Esophagus muscularis mucosa (tissue), 4 donors: ENCODE measurements at regions not wholly inside any gene's neighbourhood (a gene's known extent, or its start where the extent isn't known, plus 50 kb on each side); places are given as distances from the start of the nearest gene placed in this dataset.

Experiments
- DNase-seq: peaks from one replicate; pipeline ENCODE4 v3.0.0-alpha.2; 2017; ENCODE audit errors: extremely low spot score
- H3K27ac ChIP-seq, 4 donors: fragments of 200-600 bp; sonication (generic); replicated peaks in 1 of 4; 1 replicate in 3 of 4; 2 replicates in 1 of 4; pipeline ENCODE4 v1.5.1; 2016 to 2019; ENCODE audit warnings: mild to moderate bottlenecking in 1 of 4
- H3K27me3 ChIP-seq, 4 donors: fragments of 200-600 bp; sonication (generic); one replicate each; pipeline versions ENCODE4 v1.5.1 to v1.6.0; 2016 to 2019
- H3K36me3 ChIP-seq, 4 donors: fragments of 200-600 bp; sonication (generic); one replicate each; pipeline ENCODE4 v1.5.1; 2016 to 2019
- H3K4me1 ChIP-seq, 4 donors: fragments of 200-600 bp; sonication (generic); one replicate each; pipeline ENCODE4 v1.5.1; 2016 to 2019
- H3K4me3 ChIP-seq, 4 donors: fragments of 200-600 bp; sonication (generic); 1 replicate in 2 of 4; 2 replicates in 2 of 4; pipeline ENCODE4 v1.5.1; 2016 to 2019; ENCODE audit warnings: mild to moderate bottlenecking in 4 of 4, moderate library complexity in 1 of 4
- H3K9me3 ChIP-seq, 4 donors: fragments of 200-600 bp; sonication (generic); 1 replicate in 3 of 4; 2 replicates in 1 of 4; pipeline ENCODE4 v1.5.1; 2016 to 2019
- EP300 ChIP-seq: sonication (generic); formaldehyde crosslinking; IDR thresholded peaks from one replicate; pipeline ENCODE4 v1.6.1; 2017; ENCODE audit warnings: antibody characterized with exemption
- POLR2A ChIP-seq: fragments of 450-650 bp; IDR thresholded peaks from one replicate; pipeline ENCODE4 v1.6.1; 2017; ENCODE audit warnings: antibody characterized with exemption, moderate library complexity, mild to moderate bottlenecking, low read depth
- POLR2AphosphoS5 ChIP-seq, 2 donors: sonication (generic); formaldehyde crosslinking; IDR thresholded peaks; one replicate each; pipeline ENCODE4 v1.6.1; 2017; ENCODE audit warnings: antibody characterized with exemption in 2 of 2
- WGBS: methylation state at CpG from one replicate; pipeline ENCODE4 v1.1.5; 2018; 5-methylcytosine and 5-hydroxymethylcytosine counted together
- intact Hi-C: fragments of 100-400 bp; cut with DNase I; formaldehyde crosslinking; loops from one replicate; pipeline ENCODE4 v1.15.1; 2023
- TF ChIP-seq, protein P1 (sequence below), 3 experiments: fragments of 200-600 bp in 2 of 3; fragments of 450-650 bp in 1 of 3; sonication (generic) in 2 of 3; IDR thresholded peaks; one replicate each; pipeline ENCODE4 v1.5.1; 2017 to 2019; ENCODE audit warnings: antibody characterized with exemption in 3 of 3, mild to moderate bottlenecking in 2 of 3, moderate library complexity in 1 of 3

- Histone ChIP-seq H3K27me3 (no peaks in the 10 kb centered on the region), H3K4me1 (no peaks in the 10 kb centered on the region), H3K36me3 (no peaks in the 10 kb centered on the region), H3K27ac (no peak overlapping the region), H3K9me3 (peaks cover 0 to 5% (median 0%) of the 10 kb centered on the region in 4 donors), H3K4me3 (no peak overlapping the region)
- peak; percentile 83 for DNase-seq
- 86% methylated on average over 3 of the region's 3 CpGs for WGBS
- TF ChIP-seq POLR2AphosphoS5 (IDR thresholded peaks at IDR 0.05) (no peak), POLR2A (no peak), EP300 (no peak)
- TF ChIP-seq, protein P1, sequence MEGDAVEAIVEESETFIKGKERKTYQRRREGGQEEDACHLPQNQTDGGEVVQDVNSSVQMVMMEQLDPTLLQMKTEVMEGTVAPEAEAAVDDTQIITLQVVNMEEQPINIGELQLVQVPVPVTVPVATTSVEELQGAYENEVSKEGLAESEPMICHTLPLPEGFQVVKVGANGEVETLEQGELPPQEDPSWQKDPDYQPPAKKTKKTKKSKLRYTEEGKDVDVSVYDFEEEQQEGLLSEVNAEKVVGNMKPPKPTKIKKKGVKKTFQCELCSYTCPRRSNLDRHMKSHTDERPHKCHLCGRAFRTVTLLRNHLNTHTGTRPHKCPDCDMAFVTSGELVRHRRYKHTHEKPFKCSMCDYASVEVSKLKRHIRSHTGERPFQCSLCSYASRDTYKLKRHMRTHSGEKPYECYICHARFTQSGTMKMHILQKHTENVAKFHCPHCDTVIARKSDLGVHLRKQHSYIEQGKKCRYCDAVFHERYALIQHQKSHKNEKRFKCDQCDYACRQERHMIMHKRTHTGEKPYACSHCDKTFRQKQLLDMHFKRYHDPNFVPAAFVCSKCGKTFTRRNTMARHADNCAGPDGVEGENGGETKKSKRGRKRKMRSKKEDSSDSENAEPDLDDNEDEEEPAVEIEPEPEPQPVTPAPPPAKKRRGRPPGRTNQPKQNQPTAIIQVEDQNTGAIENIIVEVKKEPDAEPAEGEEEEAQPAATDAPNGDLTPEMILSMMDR (IDR thresholded peaks at IDR 0.05): no peak
- intact Hi-C loops: no loop called here
These were observed 363.6 kb upstream of the CHD6 start for GRCh38 chr20:41981746-41982145.

GRCh38 chr20:41978875-41979274 lies 360.7 kb upstream of the CHD6 start:
- Histone ChIP-seq H3K27me3 (no peaks in the 10 kb centered on the region), H3K36me3 (no peaks in the 10 kb centered on the region), H3K4me3 (no peak overlapping the region), H3K4me1 (no peaks in the 10 kb centered on the region), H3K9me3 (no peaks in the 10 kb centered on the region), H3K27ac (no peak overlapping the region)
- intact Hi-C loops: no loop called here
- WGBS: 93% methylated on average over 4 of the region's 4 CpGs
- no peak for TF ChIP-seq POLR2A
- peak; percentile 91 for DNase-seq

DNA sequence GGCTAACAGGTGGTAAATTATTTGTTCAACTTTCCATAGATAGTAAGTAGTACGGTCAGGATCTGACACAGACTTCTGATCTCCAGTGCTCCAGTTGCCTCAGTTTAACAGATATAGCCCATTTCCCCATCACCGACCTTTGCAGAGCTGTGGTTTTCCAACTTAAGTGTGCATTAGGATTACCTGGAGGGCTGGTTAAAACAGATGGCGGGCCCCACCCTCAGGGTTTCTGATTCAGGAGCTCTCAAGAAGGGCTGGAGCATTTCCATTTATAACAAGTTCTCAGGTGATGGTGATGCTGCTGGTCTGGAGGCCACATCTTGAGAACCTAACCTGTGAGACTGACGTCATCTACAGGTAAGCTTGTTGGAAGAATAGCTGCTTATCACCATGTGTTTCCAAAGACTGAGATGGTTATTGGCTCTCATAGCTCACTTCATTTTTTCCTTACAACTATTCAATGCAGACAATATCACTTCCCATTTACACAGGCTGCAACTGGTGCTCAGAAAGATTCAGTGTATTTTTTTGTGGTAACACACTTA lies 360.1 kb upstream of the CHD6 start:
- 94% methylated on average over 3 of the region's 4 CpGs for WGBS
- TF ChIP-seq POLR2A (no peak), EP300 (no peak), POLR2AphosphoS5 (IDR thresholded peaks at IDR 0.05) (no peak)
- TF ChIP-seq, protein P1 (IDR thresholded peaks at IDR 0.05): no peak
- no peaks in the 10 kb centered on the region for H3K4me1 ChIP-seq
- DNase-seq: peak; percentile 82
- intact Hi-C loops: no loop called here
- H3K36me3 ChIP-seq: no peaks in the 10 kb centered on the region
- H3K27ac ChIP-seq: no peak overlapping the region
- H3K9me3 ChIP-seq: no peaks in the 10 kb centered on the region
- no peak overlapping the region for H3K4me3 ChIP-seq
- no peaks in the 10 kb centered on the region for H3K27me3 ChIP-seq

DNA sequence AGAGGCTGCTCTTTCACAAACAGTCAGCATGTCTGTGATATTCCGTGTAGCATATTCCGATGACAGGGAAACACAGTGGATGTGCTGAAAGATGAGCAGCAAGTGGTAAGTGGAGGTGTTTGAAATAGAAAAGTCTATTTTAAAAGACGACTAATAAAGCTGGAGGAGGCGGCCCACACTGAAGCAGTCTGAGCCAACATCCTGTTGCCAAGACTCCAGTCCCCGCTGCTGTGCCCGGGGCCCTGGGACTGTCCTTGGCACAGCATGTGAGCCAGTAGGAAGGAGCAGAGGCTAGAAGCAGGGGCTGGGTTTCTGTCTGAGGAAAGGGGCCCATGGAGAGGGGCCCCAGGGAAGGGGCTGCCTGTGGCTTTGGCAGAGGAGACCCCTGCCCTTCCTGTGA lies 351.5 kb upstream of the CHD6 start:
- WGBS: 13% methylated on average over 6 of the region's 6 CpGs
- no peak for DNase-seq
- Histone ChIP-seq H3K27ac (no peak overlapping the region), H3K4me1 (no peaks in the 10 kb centered on the region), H3K4me3 (no peak overlapping the region), H3K27me3 (peaks cover 0 to 10% (median 0%) of the 10 kb centered on the region in 4 donors), H3K36me3 (no peaks in the 10 kb centered on the region), H3K9me3 (peaks cover 0 to 5% (median 0%) of the 10 kb centered on the region in 4 donors)
- TF ChIP-seq POLR2A: no peak
- TF ChIP-seq, protein P1 (IDR thresholded peaks at IDR 0.05): no peak
- TF ChIP-seq EP300: no peak
- no peak for TF ChIP-seq POLR2AphosphoS5 (IDR thresholded peaks at IDR 0.05)
- intact Hi-C loops: no loop called here

GRCh38 chr20:41960166-41960565 lies 342.0 kb upstream of the CHD6 start:
- Histone ChIP-seq H3K27ac (no peak overlapping the region), H3K4me3 (no peak overlapping the region), H3K4me1 (no peaks in the 10 kb centered on the region), H3K27me3 (no peaks in the 10 kb centered on the region), H3K9me3 (no peaks in the 10 kb centered on the region), H3K36me3 (no peaks in the 10 kb centered on the region)
- DNase-seq: no peak
- intact Hi-C loops: no loop called here
- 74% methylated on average over 7 of the region's 7 CpGs for WGBS
- TF ChIP-seq EP300 (no peak), POLR2AphosphoS5 (IDR thresholded peaks at IDR 0.05) (no peak), POLR2A (no peak)
- TF ChIP-seq, protein P1 (IDR thresholded peaks at IDR 0.05): no peak
